Mesendoderm (in vitro differentiated cells): ENCODE measurements at regions not wholly inside any gene's neighbourhood (a gene's known extent, or its start where the extent isn't known, plus 50 kb on each side); places are given as distances from the start of the nearest gene placed in this dataset.
A peak's percentile ranks its signal among the peaks of the same experiment; 100 is the strongest.

Experiments used
- DNase-seq: peaks from one replicate; pipeline ENCODE4 v3.0.0; 2013
- H2AK5ac ChIP-seq: 2 replicates; pipeline ENCODE4 v1.6.1; 2013; ENCODE audit warnings: low read length, inconsistent platforms
- H2BK120ac ChIP-seq: 2 replicates; pipeline ENCODE4 v1.6.1; 2013; ENCODE audit warnings: low read depth, mild to moderate bottlenecking, low read length, moderate library complexity, mixed read lengths
- H2BK15ac ChIP-seq: replicated peaks from 2 replicates; pipeline ENCODE4 v1.6.1; 2013; ENCODE audit warnings: low read depth, mild to moderate bottlenecking, moderate library complexity
- H2BK5ac ChIP-seq: 2 replicates; pipeline ENCODE4 v1.6.1; 2013; ENCODE audit warnings: low read length, inconsistent platforms
- H3K18ac ChIP-seq: 2 replicates; pipeline ENCODE4 v1.6.1; 2013; ENCODE audit warnings: mild to moderate bottlenecking, low read length, mixed read lengths
- H3K23ac ChIP-seq: one replicate; pipeline ENCODE4 v1.6.1; 2013; ENCODE audit warnings: low read length
- H3K27ac ChIP-seq: 2 replicates; pipeline ENCODE4 v1.5.1; 2013; ENCODE audit warnings: low read depth, mild to moderate bottlenecking, inconsistent platforms, low read length, moderate library complexity
- H3K27me3 ChIP-seq: 2 replicates; pipeline ENCODE4 v1.6.1; 2013; ENCODE audit warnings: low read length, control low read depth, mild to moderate bottlenecking, inconsistent platforms; ENCODE audit not compliant: insufficient read depth, poor library complexity
- H3K36me3 ChIP-seq: 2 replicates; pipeline ENCODE4 v1.6.1; 2013; ENCODE audit warnings: low read length, inconsistent platforms; ENCODE audit not compliant: control insufficient read depth, insufficient read depth
- H3K4ac ChIP-seq: one replicate; pipeline ENCODE4 v1.6.1; 2013; ENCODE audit warnings: low read depth, mild to moderate bottlenecking, low read length, moderate library complexity
- H3K4me1 ChIP-seq: 2 replicates; pipeline ENCODE4 v1.6.1; 2013; ENCODE audit warnings: low read depth, low read length, inconsistent platforms; ENCODE audit not compliant: control insufficient read depth
- H3K4me2 ChIP-seq: 2 replicates; pipeline ENCODE4 v1.6.1; 2013; ENCODE audit warnings: low read length
- H3K4me3 ChIP-seq: 2 replicates; pipeline ENCODE4 v1.5.1; 2013; ENCODE audit warnings: mild to moderate bottlenecking, low read length
- H3K56ac ChIP-seq: one replicate; pipeline ENCODE4 v1.6.1; 2013; ENCODE audit warnings: low read length
- H3K79me1 ChIP-seq: 2 replicates; pipeline ENCODE4 v1.6.1; 2013; ENCODE audit warnings: low read length, inconsistent platforms
- H3K79me2 ChIP-seq: 2 replicates; pipeline ENCODE4 v1.6.1; 2013; ENCODE audit warnings: mild to moderate bottlenecking, low read length; ENCODE audit not compliant: control insufficient read depth, insufficient read depth
- H3K9ac ChIP-seq: 2 replicates; pipeline ENCODE4 v1.6.1; 2013; ENCODE audit warnings: low read length, inconsistent platforms
- H4K5ac ChIP-seq: one replicate; pipeline ENCODE4 v1.6.1; 2013; ENCODE audit warnings: low read length
- H4K8ac ChIP-seq: one replicate; pipeline ENCODE4 v1.6.1; 2013; ENCODE audit warnings: low read depth, mild to moderate bottlenecking, control low read depth, low read length, moderate library complexity
- WGBS: extraction: QIAGEN DNeasy Blood & Tissue Kit; methylation state at CpG from one replicate; pipeline ENCODE4 v1.1.7; 2013; ENCODE audit warnings: low lambda C conversion rate, missing lambda C conversion rate; ENCODE audit not compliant: insufficient coverage; ENCODE audit errors: extremely low coverage; 5-methylcytosine and 5-hydroxymethylcytosine counted together

GRCh38 chr4:103354006-103354405 lies 155.9 kb upstream of the CENPE start:
- no peaks in the 10 kb centered on the region for H3K79me1 ChIP-seq
- no peaks in the 10 kb centered on the region for H3K36me3 ChIP-seq
- no peak overlapping the region for H3K4me2 ChIP-seq
- H3K4me3 ChIP-seq: no peak overlapping the region
- no peak overlapping the region for H2BK5ac ChIP-seq
- H3K18ac ChIP-seq: no peak overlapping the region
- H3K4me1 ChIP-seq: no peaks in the 10 kb centered on the region
- no CpG with 5 or more reads among the region's 2 CpGs for WGBS
- no peak overlapping the region for H3K23ac ChIP-seq
- no peak for DNase-seq
- H3K79me2 ChIP-seq: no peaks in the 10 kb centered on the region
- no peak overlapping the region for H3K4ac ChIP-seq
- no peak overlapping the region for H4K8ac ChIP-seq
- no peak overlapping the region for H2BK120ac ChIP-seq
- no peaks in the 10 kb centered on the region for H3K27me3 ChIP-seq
- H2BK15ac ChIP-seq: no peak overlapping the region
- H4K5ac ChIP-seq: no peak overlapping the region
- H2AK5ac ChIP-seq: no peak overlapping the region
- H3K27ac ChIP-seq: no peak overlapping the region
- H3K9ac ChIP-seq: no peak overlapping the region
- no peak overlapping the region for H3K56ac ChIP-seq

- no peak overlapping the region for H3K9ac ChIP-seq
- no peak overlapping the region for H3K4ac ChIP-seq
- H2AK5ac ChIP-seq: no peak overlapping the region
- no peaks in the 10 kb centered on the region for H3K27me3 ChIP-seq
- H3K27ac ChIP-seq: no peak overlapping the region
- H2BK15ac ChIP-seq: no peak overlapping the region
- H2BK120ac ChIP-seq: no peak overlapping the region
- H3K4me3 ChIP-seq: no peak overlapping the region
- H3K79me2 ChIP-seq: no peaks in the 10 kb centered on the region
- no peak overlapping the region for H3K56ac ChIP-seq
- H3K23ac ChIP-seq: no peak overlapping the region
- H3K18ac ChIP-seq: no peak overlapping the region
- no peak overlapping the region for H2BK5ac ChIP-seq
- no peaks in the 10 kb centered on the region for H3K4me1 ChIP-seq
- H3K79me1 ChIP-seq: no peaks in the 10 kb centered on the region
- no peak overlapping the region for H3K4me2 ChIP-seq
- no peaks in the 10 kb centered on the region for H3K36me3 ChIP-seq
- DNase-seq: no peak
- H4K8ac ChIP-seq: no peak overlapping the region
- H4K5ac ChIP-seq: no peak overlapping the region
Measured at GRCh38 chr4:103329642-103330041, 131.5 kb upstream of the CENPE start.

GRCh38 chr4:103324811-103325210 lies 126.7 kb upstream of the CENPE start:
- Histone ChIP-seq H3K9ac (no peak overlapping the region), H2BK5ac (no peak overlapping the region), H3K18ac (no peak overlapping the region), H3K27ac (no peak overlapping the region), H3K27me3 (no peaks in the 10 kb centered on the region), H2BK15ac (no peak overlapping the region), H3K36me3 (no peaks in the 10 kb centered on the region), H3K4me1 (no peaks in the 10 kb centered on the region), H3K56ac (no peak overlapping the region), H3K79me2 (no peaks in the 10 kb centered on the region), H3K23ac (no peak overlapping the region), H2BK120ac (no peak overlapping the region), H4K5ac (no peak overlapping the region), H4K8ac (no peak overlapping the region), H3K4me2 (no peak overlapping the region), H3K4ac (no peak overlapping the region), H3K4me3 (no peak overlapping the region), H2AK5ac (no peak overlapping the region), H3K79me1 (no peaks in the 10 kb centered on the region)
- WGBS: no CpG with 5 or more reads among the region's 1 CpG
- DNase-seq: peak; percentile 67

GRCh38 chr4:103318327-103318726 lies 120.2 kb upstream of the CENPE start:
- no CpG with 5 or more reads among the region's 3 CpGs for WGBS

GRCh38 chr4:103308248-103308561 lies 110.1 kb upstream of the CENPE start:
- Histone ChIP-seq H3K4me2 (no peak overlapping the region), H3K36me3 (no peaks in the 10 kb centered on the region), H4K5ac (no peak overlapping the region), H2BK120ac (no peak overlapping the region), H3K27ac (no peak overlapping the region), H3K27me3 (no peaks in the 10 kb centered on the region), H3K56ac (no peak overlapping the region), H3K18ac (no peak overlapping the region), H2AK5ac (no peak overlapping the region), H3K23ac (no peak overlapping the region), H4K8ac (no peak overlapping the region), H3K79me2 (no peaks in the 10 kb centered on the region), H3K9ac (no peak overlapping the region), H3K4me1 (no peaks in the 10 kb centered on the region), H2BK5ac (no peak overlapping the region), H3K4me3 (no peak overlapping the region), H3K79me1 (no peaks in the 10 kb centered on the region), H2BK15ac (no peak overlapping the region), H3K4ac (no peak overlapping the region)
- DNase-seq: no peak
- no CpG with 5 or more reads among the region's 5 CpGs for WGBS

More at GRCh38 chr4:103318327-103318726, 120.2 kb upstream of the CENPE start:
- Histone ChIP-seq H2BK15ac (no peak overlapping the region), H4K8ac (no peak overlapping the region), H3K4me3 (no peak overlapping the region), H4K5ac (no peak overlapping the region), H3K9ac (no peak overlapping the region), H3K56ac (no peak overlapping the region), H3K4me2 (no peak overlapping the region), H3K27ac (no peak overlapping the region), H3K36me3 (no peaks in the 10 kb centered on the region), H2BK5ac (no peak overlapping the region), H2AK5ac (no peak overlapping the region), H3K18ac (no peak overlapping the region), H3K79me1 (no peaks in the 10 kb centered on the region), H2BK120ac (no peak overlapping the region), H3K23ac (no peak overlapping the region), H3K79me2 (no peaks in the 10 kb centered on the region), H3K27me3 (no peaks in the 10 kb centered on the region), H3K4me1 (no peaks in the 10 kb centered on the region), H3K4ac (no peak overlapping the region)
- DNase-seq: peak; percentile 53

GRCh38 chr4:103307453-103308247 lies 109.5 kb upstream of the CENPE start:
- Histone ChIP-seq H3K4ac (no peak overlapping the region), H4K8ac (no peak overlapping the region), H3K9ac (no peak overlapping the region), H4K5ac (no peak overlapping the region), H3K4me3 (no peak overlapping the region), H3K4me1 (peaks cover 4% of the 10 kb centered on the region), H3K18ac (peak overlapping the region; percentile 12), H3K27me3 (no peaks in the 10 kb centered on the region), H2AK5ac (no peak overlapping the region), H3K36me3 (no peaks in the 10 kb centered on the region), H3K79me2 (no peaks in the 10 kb centered on the region), H2BK15ac (no peak overlapping the region), H3K56ac (peak overlapping the region; percentile 66), H2BK120ac (no peak overlapping the region), H3K4me2 (no peak overlapping the region), H3K79me1 (no peaks in the 10 kb centered on the region), H3K23ac (no peak overlapping the region), H3K27ac (no peak overlapping the region), H2BK5ac (no peak overlapping the region)
- no CpG with 5 or more reads among the region's 18 CpGs for WGBS
- no peak for DNase-seq
